ENCODE measurements at regions not wholly inside any gene's neighbourhood (a gene's known extent, or its start where the extent isn't known, plus 50 kb on each side); places are given as distances from the start of the nearest gene placed in this dataset.

DNA sequence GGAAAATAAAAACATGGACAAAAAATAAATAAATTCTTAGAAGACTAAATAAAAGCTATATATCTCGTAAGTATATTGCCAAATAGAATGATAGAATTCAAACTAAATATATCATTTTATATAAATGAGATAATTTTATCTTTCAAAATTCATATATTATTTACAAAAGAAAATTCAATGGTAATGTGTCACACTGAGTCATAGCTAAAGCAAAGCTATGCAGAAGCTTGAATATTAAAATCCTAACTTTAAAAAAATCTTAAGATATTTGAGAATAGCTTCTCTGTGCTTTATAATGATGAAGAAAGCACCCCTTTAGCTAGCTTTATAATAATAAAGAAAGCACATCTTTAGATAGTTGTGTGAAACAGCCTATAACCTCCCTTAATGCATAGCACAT is 1010.8 kb downstream of the OTOL1 start (continued):
- no peak for TF ChIP-seq RELA (IDR thresholded peaks at IDR 0.05; ENCODE audit: borderline replicate concordance, partially characterized antibody)
- TF ChIP-seq MTA3 (IDR thresholded peaks at IDR 0.05; ENCODE audit: borderline replicate concordance, low read length), result no peak
- TF ChIP-seq STAT1 (conservative IDR thresholded peaks at IDR 0.05), result no peak
- no peak for TF ChIP-seq ETV6 (conservative IDR thresholded peaks at IDR 0.05 in 1 of 2, IDR thresholded peaks at IDR 0.05 in 1 of 2; ENCODE audit: borderline replicate concordance in 1 of 2, low read depth in 1 of 2)
- no peak for TF ChIP-seq STAT3 (IDR thresholded peaks at IDR 0.05; ENCODE audit: low read depth, low read length)
- TF ChIP-seq WRNIP1 (IDR thresholded peaks at IDR 0.05; ENCODE audit: borderline replicate concordance, low read depth, low read length), result no peak
- TF ChIP-seq NRF1 (conservative IDR thresholded peaks at IDR 0.05; ENCODE audit: low read depth, low read length), result no peak

DNA sequence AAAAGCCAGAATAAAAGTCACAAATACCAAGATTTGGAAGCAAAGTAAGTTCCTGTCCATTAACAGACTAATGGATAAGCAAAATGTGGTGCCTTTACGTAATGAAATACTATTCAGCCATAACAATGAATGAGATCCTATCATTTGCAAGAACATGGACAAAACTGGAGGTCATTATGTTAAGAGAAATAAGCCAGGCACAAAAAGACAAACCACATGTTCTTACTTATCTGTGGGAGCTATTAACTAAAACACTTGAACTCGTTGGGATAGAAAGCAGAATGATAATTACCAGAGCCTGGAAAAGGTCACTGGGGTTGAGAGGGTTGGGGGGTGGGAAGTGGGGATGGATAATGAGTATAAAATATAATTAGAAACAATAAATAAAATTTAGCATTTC is 1015.9 kb downstream of the OTOL1 start:
- no peaks in the 10 kb centered on the region for H4K20me1 ChIP-seq (ENCODE audit: control insufficient read depth, insufficient read depth)
- ChIA-PET CTCF (no interaction called here), POLR2A (no interaction called here), SMC1A (ENCODE audit: uncharacterized antibody, unreplicated experiment) (no interaction called here), RAD21 (ENCODE audit: unreplicated experiment) (no interaction called here)
- H3K79me2 ChIP-seq (ENCODE audit: control insufficient read depth, insufficient read depth, low read length), result no peaks in the 10 kb centered on the region
- no peak overlapping the region for H3K27ac ChIP-seq (ENCODE audit: control insufficient read depth, insufficient read depth)
- intact Hi-C loops (cut with micrococcal nuclease; ENCODE audit: unreplicated experiment) (no loop called here), in situ Hi-C loops (cut with MboI) (no loop called here)
- no peak overlapping the region for H3K9ac ChIP-seq (ENCODE audit: control insufficient read depth, insufficient read depth, low read length)
- H3K9me3 ChIP-seq (replicated peaks; ENCODE audit: control insufficient read depth, insufficient read depth, low read length), result no peaks in the 10 kb centered on the region
- H2AFZ ChIP-seq (ENCODE audit: control insufficient read depth, low read depth, low read length), result no peak overlapping the region
- ATAC-seq, result no peak
- BruUV-seq (replicated peaks), result no TSS peak
- H3K4me1 ChIP-seq (ENCODE audit: control insufficient read depth, insufficient read depth, low read length), result no peaks in the 10 kb centered on the region
- 0% methylated on average over 2 of the region's 2 CpGs for WGBS (ENCODE audit: insufficient coverage, insufficient replicate concordance, low lambda C conversion rate, missing lambda C conversion rate)
- DNase-seq (ENCODE audit: low read depth, low spot score), result no peak
- H3K4me3 ChIP-seq, result no peak overlapping the region
- no peak for FAIRE-seq
- no peaks in the 10 kb centered on the region for H3K36me3 ChIP-seq (ENCODE audit: control insufficient read depth in 2 of 2, insufficient read depth in 2 of 2, low read length in 1 of 2)
- H3K4me2 ChIP-seq (ENCODE audit: control insufficient read depth, insufficient read depth), result no peak overlapping the region
- no peak for TF ChIP-seq ZNF24 (IDR thresholded peaks at IDR 0.05)
- H3K27me3 ChIP-seq (replicated peaks in 1 of 2; ENCODE audit: control insufficient read depth in 2 of 2, insufficient read depth in 2 of 2, low read length in 1 of 2), result no peaks in the 10 kb centered on the region

DNA sequence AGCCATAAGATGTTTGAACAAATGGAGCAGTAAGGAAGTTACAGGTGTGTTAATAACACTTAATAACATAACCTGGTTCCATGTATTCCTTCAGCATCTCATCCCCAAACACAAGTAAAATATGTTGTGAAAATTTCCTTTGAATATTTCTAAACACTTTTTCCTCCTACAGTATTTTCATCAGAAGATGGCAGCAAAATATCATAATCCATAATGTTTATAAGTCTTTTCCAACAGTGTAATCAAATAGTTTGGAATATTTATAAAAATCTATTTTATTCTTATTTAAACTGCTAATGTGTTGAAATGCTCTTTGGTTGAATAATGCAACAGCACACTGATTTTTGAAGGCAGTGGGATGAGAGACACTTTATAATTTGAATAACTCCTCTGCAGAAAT is 1020.5 kb downstream of the OTOL1 start:
- Histone ChIP-seq H3K27me3 (replicated peaks in 1 of 2; ENCODE audit: control insufficient read depth in 2 of 2, insufficient read depth in 2 of 2, low read length in 1 of 2) (no peaks in the 10 kb centered on the region), H4K20me1 (ENCODE audit: control insufficient read depth, insufficient read depth) (no peaks in the 10 kb centered on the region), H3K9ac (ENCODE audit: control insufficient read depth, insufficient read depth, low read length) (no peak overlapping the region), H3K4me1 (ENCODE audit: control insufficient read depth, insufficient read depth, low read length) (no peaks in the 10 kb centered on the region), H3K79me2 (ENCODE audit: control insufficient read depth, insufficient read depth, low read length) (no peaks in the 10 kb centered on the region), H3K36me3 (ENCODE audit: control insufficient read depth in 2 of 2, insufficient read depth in 2 of 2, low read length in 1 of 2) (no peaks in the 10 kb centered on the region), H3K4me2 (ENCODE audit: control insufficient read depth, insufficient read depth) (no peak overlapping the region), H2AFZ (ENCODE audit: control insufficient read depth, low read depth, low read length) (no peak overlapping the region), H3K9me3 (replicated peaks; ENCODE audit: control insufficient read depth, insufficient read depth, low read length) (no peaks in the 10 kb centered on the region), H3K27ac (ENCODE audit: control insufficient read depth, insufficient read depth) (no peak overlapping the region), H3K4me3 (no peak overlapping the region)
- TF ChIP-seq PAX5 (IDR thresholded peaks at IDR 0.05; ENCODE audit: borderline replicate concordance, low read depth, low read length) (no peak), TCF3 (IDR thresholded peaks at IDR 0.05; ENCODE audit: borderline replicate concordance, insufficient read depth, low read depth, low read length) (no peak), CREM (IDR thresholded peaks at IDR 0.05; ENCODE audit: low read depth) (no peak), KDM1A (IDR thresholded peaks at IDR 0.05; ENCODE audit: borderline replicate concordance) (no peak), NR2C2 (IDR thresholded peaks at IDR 0.05; ENCODE audit: borderline replicate concordance, control insufficient read depth, insufficient read length, low read depth) (no peak)
- SMC1A ChIA-PET (ENCODE audit: uncharacterized antibody, unreplicated experiment), result no interaction called here
- BruUV-seq (replicated peaks), result no TSS peak
- RAD21 ChIA-PET (ENCODE audit: unreplicated experiment), result no interaction called here
- POLR2A ChIA-PET, result no interaction called here
- in situ Hi-C loops (cut with MboI) (no loop called here), intact Hi-C loops (cut with micrococcal nuclease; ENCODE audit: unreplicated experiment) (no loop called here)
- ATAC-seq (no peak), FAIRE-seq (no peak), DNase-seq (ENCODE audit: low read depth, low spot score) (no peak)
- CTCF ChIA-PET, result no interaction called here
